GM12872 (cell line): ENCODE measurements at regions not wholly inside any gene's neighbourhood (a gene's known extent, or its start where the extent isn't known, plus 50 kb on each side); places are given as distances from the start of the nearest gene placed in this dataset.

Source experiments
- CTCF ChIP-seq: IDR thresholded peaks from 3 replicates; pipeline ENCODE4 v1.5.1; 2011; ENCODE audit warnings: low read depth, mild to moderate bottlenecking, low read length, moderate library complexity; ENCODE audit not compliant: insufficient read depth

GRCh38 chr3:110815008-110815583 lies 256.5 kb upstream of the NECTIN3 start:
- no peak for TF ChIP-seq CTCF

GRCh38 chr3:110816008-110816407 lies 255.6 kb upstream of the NECTIN3 start:
- TF ChIP-seq CTCF: no peak

GRCh38 chr3:110821586-110821985 lies 250.0 kb upstream of the NECTIN3 start:
- TF ChIP-seq CTCF: no peak

GRCh38 chr3:110822971-110823370 lies 248.6 kb upstream of the NECTIN3 start:
- TF ChIP-seq CTCF: no peak

GRCh38 chr3:110846971-110847370 lies 224.6 kb upstream of the NECTIN3 start:
- TF ChIP-seq CTCF: no peak

GRCh38 chr3:110849064-110849463 lies 222.6 kb upstream of the NECTIN3 start:
- no peak for TF ChIP-seq CTCF

GRCh38 chr3:110851736-110852135 lies 219.9 kb upstream of the NECTIN3 start:
- no peak for TF ChIP-seq CTCF

GRCh38 chr3:110855207-110855606 lies 216.4 kb upstream of the NECTIN3 start:
- no peak for TF ChIP-seq CTCF
